Inferior parietal cortex (tissue), 1 donor: ENCODE measurements at regions not wholly inside any gene's neighbourhood (a gene's known extent, or its start where the extent isn't known, plus 50 kb on each side); places are given as distances from the start of the nearest gene placed in this dataset.
A peak's percentile ranks its signal among the peaks of the same experiment; 100 is the strongest.
"Not testable (repeated sequence)": the region's sequence is repeated elsewhere in the genome, so short reads cannot be mapped to it uniquely, and the experiment has no call there.

Experiments
- DNase-seq: peaks from one replicate; pipeline ENCODE4 v3.0.0-alpha.2; 2016; ENCODE audit errors: extremely low spot score

- no peak for DNase-seq
These were observed 133.8 kb downstream of the MRPS30 start for GRCh38 chr5:44942524-44943001.

GRCh38 chr5:44943647-44944046 is 134.9 kb downstream of the MRPS30 start:
- DNase-seq = no peak

GRCh38 chr5:44945743-44946142 is 137.0 kb downstream of the MRPS30 start:
- DNase-seq = no peak

GRCh38 chr5:44949687-44950086 is 140.9 kb downstream of the MRPS30 start:
- DNase-seq = no peak

- DNase-seq = no peak
These were observed 142.6 kb downstream of the MRPS30 start for GRCh38 chr5:44951371-44951770.

- DNase-seq = peak; percentile 36
These were observed 143.6 kb downstream of the MRPS30 start for GRCh38 chr5:44952376-44952775.

GRCh38 chr5:44953078-44953477 is 144.3 kb downstream of the MRPS30 start:
- DNase-seq = no peak

GRCh38 chr5:44958943-44959454 is 150.3 kb downstream of the MRPS30 start:
- DNase-seq = not testable (repeated sequence)

GRCh38 chr5:44969825-44970224 is 161.1 kb downstream of the MRPS30 start:
- DNase-seq = no peak

GRCh38 chr5:44970963-44971362 is 162.2 kb downstream of the MRPS30 start:
- not testable (repeated sequence) for DNase-seq

- no peak for DNase-seq
These were observed 166.1 kb downstream of the MRPS30 start for GRCh38 chr5:44974813-44975212.

GRCh38 chr5:44981708-44982107 is 173.0 kb downstream of the MRPS30 start:
- DNase-seq = no peak

GRCh38 chr5:44983006-44983405 is 174.3 kb downstream of the MRPS30 start:
- no peak for DNase-seq

GRCh38 chr5:44987026-44987425 is 178.3 kb downstream of the MRPS30 start:
- DNase-seq = no peak

GRCh38 chr5:44991693-44992092 is 182.9 kb downstream of the MRPS30 start:
- DNase-seq = no peak

GRCh38 chr5:44993286-44993685 is 184.5 kb downstream of the MRPS30 start:
- no peak for DNase-seq

GRCh38 chr5:44997506-44997905 is 188.8 kb downstream of the MRPS30 start:
- no peak for DNase-seq

GRCh38 chr5:45007102-45007501 is 198.4 kb downstream of the MRPS30 start:
- DNase-seq = not testable (repeated sequence)

- no peak for DNase-seq
These were observed 208.8 kb downstream of the MRPS30 start for GRCh38 chr5:45017568-45017967.

GRCh38 chr5:45029553-45029952 is 220.8 kb downstream of the MRPS30 start:
- no peak for DNase-seq

GRCh38 chr5:45035991-45036390 is 227.2 kb downstream of the MRPS30 start:
- no peak for DNase-seq

- DNase-seq = no peak
These were observed 229.2 kb downstream of the MRPS30 start for GRCh38 chr5:45037927-45038326.

GRCh38 chr5:45038366-45038987 is 229.7 kb downstream of the MRPS30 start:
- peak; percentile 72 for DNase-seq

- no peak for DNase-seq
These were observed 233.5 kb downstream of the MRPS30 start for GRCh38 chr5:45042283-45042682.
